Calu3 (cell line): ENCODE measurements at regions not wholly inside any gene's neighbourhood (a gene's known extent, or its start where the extent isn't known, plus 50 kb on each side); places are given as distances from the start of the nearest gene placed in this dataset.
"Not testable (repeated sequence)": the region's sequence is repeated elsewhere in the genome, so short reads cannot be mapped to it uniquely, and the experiment has no call there.

Experiments used
- BruUV-seq: library from RNA; stranded (reverse); fragments of 400-500 nt; replicated peaks from 2 replicates; lab custom pipeline; 2021; lab: Mats Ljungman, UMichigan
- CTCF ChIA-PET: fragments of 300-600 bp; sonication (Branson Sonifier 250); formaldehyde crosslinking; loops from one replicate; lab custom pipeline; 2022; ENCODE audit warnings: antibody characterized with exemption; lab: Charles Lee
- DNase-seq: peaks from one replicate; pipeline ENCODE4 v3.0.0; 2022
- H3K27ac Mint-ChIP-seq: one replicate; pipeline ENCODE4 v1.8.0; 2022; ENCODE audit warnings: mixed read lengths; ENCODE audit not compliant: unreplicated experiment
- H3K27me3 Mint-ChIP-seq: one replicate; pipeline ENCODE4 v1.8.0; 2022; ENCODE audit warnings: mixed read lengths; ENCODE audit not compliant: unreplicated experiment
- H3K36me3 Mint-ChIP-seq: one replicate; pipeline ENCODE4 v1.8.0; 2022; ENCODE audit warnings: mild to moderate bottlenecking, moderate library complexity, mixed read lengths; ENCODE audit not compliant: insufficient read depth, unreplicated experiment
- H3K4me1 Mint-ChIP-seq: one replicate; pipeline ENCODE4 v1.8.0; 2022; ENCODE audit warnings: mild to moderate bottlenecking, low read depth, mixed read lengths; ENCODE audit not compliant: unreplicated experiment
- H3K4me3 Mint-ChIP-seq: one replicate; pipeline ENCODE4 v1.8.0; 2022; ENCODE audit warnings: mild to moderate bottlenecking, low read depth, moderate library complexity, mixed read lengths; ENCODE audit not compliant: unreplicated experiment
- H3K9me3 Mint-ChIP-seq: one replicate; pipeline ENCODE4 v1.8.0; 2022; ENCODE audit warnings: low read depth, mixed read lengths; ENCODE audit not compliant: unreplicated experiment
- intact Hi-C: fragments of 100-400 bp; cut with micrococcal nuclease; formaldehyde crosslinking; loops from one replicate; pipeline ENCODE4 v1.10.0; 2022; ENCODE audit not compliant: unreplicated experiment
- TF ChIP-seq, protein P1 (sequence below): fragments of 200-600 bp; IDR thresholded peaks from one replicate; pipeline ENCODE4 v1.8.0; 2022; ENCODE audit warnings: antibody characterized with exemption; ENCODE audit not compliant: unreplicated experiment

DNA sequence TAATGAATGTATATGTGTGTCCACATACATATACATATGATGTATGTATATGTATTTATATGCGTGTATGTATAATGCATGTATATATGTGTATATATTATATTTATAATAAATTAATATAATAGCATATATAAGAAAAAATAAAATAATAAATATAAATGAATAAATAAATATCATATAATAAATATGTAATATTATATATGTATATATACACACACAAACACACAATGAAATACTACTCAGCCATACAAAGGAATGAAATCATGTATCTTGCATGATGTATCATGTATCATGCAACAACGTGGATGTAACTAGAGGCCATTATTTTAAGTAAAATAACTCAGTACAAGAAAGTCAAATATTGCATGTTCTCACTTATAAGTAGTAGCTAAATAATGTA, 788.7 kb upstream of the CHORDC1 start:
- H3K4me3 Mint-ChIP-seq = no peak overlapping the region
- CTCF ChIA-PET = no interaction called here
- no peak for DNase-seq
- H3K36me3 Mint-ChIP-seq = no peaks in the 10 kb centered on the region
- H3K27ac Mint-ChIP-seq = no peak overlapping the region
- H3K9me3 Mint-ChIP-seq = peaks cover 4% of the 10 kb centered on the region
- no peaks in the 10 kb centered on the region for H3K4me1 Mint-ChIP-seq
- TF ChIP-seq, protein P1, sequence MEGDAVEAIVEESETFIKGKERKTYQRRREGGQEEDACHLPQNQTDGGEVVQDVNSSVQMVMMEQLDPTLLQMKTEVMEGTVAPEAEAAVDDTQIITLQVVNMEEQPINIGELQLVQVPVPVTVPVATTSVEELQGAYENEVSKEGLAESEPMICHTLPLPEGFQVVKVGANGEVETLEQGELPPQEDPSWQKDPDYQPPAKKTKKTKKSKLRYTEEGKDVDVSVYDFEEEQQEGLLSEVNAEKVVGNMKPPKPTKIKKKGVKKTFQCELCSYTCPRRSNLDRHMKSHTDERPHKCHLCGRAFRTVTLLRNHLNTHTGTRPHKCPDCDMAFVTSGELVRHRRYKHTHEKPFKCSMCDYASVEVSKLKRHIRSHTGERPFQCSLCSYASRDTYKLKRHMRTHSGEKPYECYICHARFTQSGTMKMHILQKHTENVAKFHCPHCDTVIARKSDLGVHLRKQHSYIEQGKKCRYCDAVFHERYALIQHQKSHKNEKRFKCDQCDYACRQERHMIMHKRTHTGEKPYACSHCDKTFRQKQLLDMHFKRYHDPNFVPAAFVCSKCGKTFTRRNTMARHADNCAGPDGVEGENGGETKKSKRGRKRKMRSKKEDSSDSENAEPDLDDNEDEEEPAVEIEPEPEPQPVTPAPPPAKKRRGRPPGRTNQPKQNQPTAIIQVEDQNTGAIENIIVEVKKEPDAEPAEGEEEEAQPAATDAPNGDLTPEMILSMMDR = no peak
- intact Hi-C loops = no loop called here
- BruUV-seq = no TSS peak
- H3K27me3 Mint-ChIP-seq = no peaks in the 10 kb centered on the region

DNA sequence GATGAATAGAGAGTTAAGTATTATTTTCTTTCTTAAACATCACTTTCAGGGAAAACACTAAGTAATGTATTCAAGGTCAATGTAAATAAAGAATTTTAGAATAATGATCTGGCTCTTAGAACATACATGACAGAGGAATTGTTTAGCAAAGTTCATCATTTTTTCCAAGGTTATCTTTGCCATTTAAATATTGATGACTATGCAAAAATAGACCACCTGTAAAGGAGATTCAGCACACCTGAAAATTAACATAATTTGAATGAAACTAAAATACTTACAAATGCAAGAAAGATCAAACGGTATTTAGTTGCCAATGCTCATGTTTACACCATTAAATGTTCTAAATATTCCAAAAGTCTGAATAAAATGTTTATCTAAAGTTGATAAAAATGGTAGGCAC, 782.6 kb upstream of the CHORDC1 start:
- no TSS peak for BruUV-seq
- Mint-ChIP-seq H3K4me3 (no peak overlapping the region), H3K9me3 (peaks cover 4% of the 10 kb centered on the region), H3K27me3 (no peaks in the 10 kb centered on the region), H3K36me3 (no peaks in the 10 kb centered on the region), H3K27ac (no peak overlapping the region), H3K4me1 (no peaks in the 10 kb centered on the region)
- CTCF ChIA-PET = no interaction called here
- intact Hi-C loops = no loop called here
- DNase-seq = no peak
- TF ChIP-seq, protein P1 = no peak

DNA sequence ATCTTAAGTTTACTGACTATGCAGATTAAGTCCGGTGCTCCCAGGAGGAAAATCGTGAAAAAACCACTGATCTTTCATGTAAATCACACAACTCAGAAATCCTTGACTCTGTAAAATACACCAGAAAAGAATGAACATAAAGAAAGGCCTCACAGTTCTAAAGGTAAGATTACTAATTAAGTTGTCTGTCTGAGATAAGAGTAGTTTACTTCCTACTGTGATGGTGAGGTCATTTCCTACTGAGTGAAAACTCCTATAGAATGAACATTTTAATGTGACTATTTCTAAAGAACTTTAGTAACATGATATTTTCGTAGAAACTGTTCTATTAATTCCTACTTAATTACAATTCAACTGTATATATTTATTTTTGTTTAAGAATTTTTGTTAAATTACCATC, 774.4 kb upstream of the CHORDC1 start:
- Mint-ChIP-seq H3K36me3 (no peaks in the 10 kb centered on the region), H3K9me3 (no peaks in the 10 kb centered on the region), H3K27ac (peak overlapping the region; percentile 50), H3K27me3 (no peaks in the 10 kb centered on the region), H3K4me1 (no peaks in the 10 kb centered on the region), H3K4me3 (no peak overlapping the region)
- no TSS peak for BruUV-seq
- CTCF ChIA-PET = no interaction called here
- no peak for DNase-seq
- intact Hi-C loops = no loop called here
- TF ChIP-seq, protein P1 = no peak

DNA sequence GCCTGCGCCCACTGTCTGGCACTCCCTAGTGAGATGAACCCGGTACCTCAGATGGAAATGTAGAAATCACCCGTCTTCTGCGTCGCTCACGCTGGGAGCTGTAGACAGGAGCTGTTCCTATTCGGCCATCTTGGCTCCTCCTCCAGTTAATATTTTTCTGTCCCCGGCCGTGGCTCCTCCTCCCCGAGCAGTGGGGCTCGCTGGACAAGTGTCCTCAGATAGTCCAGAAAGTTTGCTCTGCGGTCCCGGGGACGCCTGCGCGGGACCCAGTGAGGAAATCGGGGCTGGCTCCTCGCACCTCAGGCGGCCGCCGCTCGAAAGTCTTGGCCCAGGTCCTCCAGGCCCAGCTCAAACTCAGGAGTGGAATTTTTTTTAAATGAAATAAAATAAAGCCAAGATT, 749.3 kb upstream of the CHORDC1 start:
- intact Hi-C loops = not testable (repeated sequence)

DNA sequence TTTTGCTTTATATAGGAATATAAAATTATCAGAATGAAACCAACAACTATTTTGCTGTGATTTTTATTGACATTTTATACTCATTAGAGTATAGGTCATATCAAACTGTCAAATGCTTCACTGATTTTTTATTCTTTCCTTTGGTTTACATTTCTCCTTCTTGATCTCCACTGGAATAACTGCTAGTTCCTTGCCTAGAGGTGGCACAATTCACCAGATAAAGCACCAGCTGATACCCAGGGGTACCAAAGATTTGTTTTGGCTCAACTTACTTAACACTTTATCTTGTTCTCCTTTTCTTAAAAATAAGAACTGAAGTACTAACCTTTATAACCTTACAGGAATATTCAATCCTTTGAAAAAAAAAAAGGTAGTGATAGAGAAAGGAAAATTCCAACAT, 725.1 kb upstream of the CHORDC1 start:
- no TSS peak for BruUV-seq
- Mint-ChIP-seq H3K9me3 (no peaks in the 10 kb centered on the region), H3K36me3 (no peaks in the 10 kb centered on the region), H3K4me3 (no peak overlapping the region), H3K4me1 (no peaks in the 10 kb centered on the region), H3K27me3 (no peaks in the 10 kb centered on the region), H3K27ac (no peak overlapping the region)
- CTCF ChIA-PET = no interaction called here
- no peak for DNase-seq
- TF ChIP-seq, protein P1 = no peak
- intact Hi-C loops = no loop called here

More for the DNA sequence above, 749.3 kb upstream of the CHORDC1 start:
- H3K9me3 Mint-ChIP-seq, BruUV-seq, H3K27me3 Mint-ChIP-seq, DNase-seq, H3K36me3 Mint-ChIP-seq, H3K27ac Mint-ChIP-seq, H3K4me3 Mint-ChIP-seq, CTCF ChIA-PET, H3K4me1 Mint-ChIP-seq: not testable (repeated sequence)
